Spinal cord (tissue), 9 donors: ENCODE measurements at regions not wholly inside any gene's neighbourhood (a gene's known extent, or its start where the extent isn't known, plus 50 kb on each side); places are given as distances from the start of the nearest gene placed in this dataset.

Experiments
- DNase-seq, 6 donors: peaks; one replicate each; pipeline versions ENCODE4 v3.0.0 to v3.0.0-alpha.2; 2013 to 2015; ENCODE audit warnings: low spot score in 6 of 6, low read depth in 4 of 6
- H3K27ac ChIP-seq: one replicate; pipeline ENCODE4 v1.5.1; 2013; ENCODE audit warnings: low read depth, low read length, control low read depth
- H3K27me3 ChIP-seq: one replicate; pipeline ENCODE4 v1.6.1; 2013; ENCODE audit warnings: low read length; ENCODE audit not compliant: control insufficient read depth, insufficient read depth
- H3K36me3 ChIP-seq: one replicate; pipeline ENCODE4 v1.6.1; 2013; ENCODE audit warnings: low read length; ENCODE audit not compliant: control insufficient read depth, insufficient read depth
- H3K4me1 ChIP-seq: one replicate; pipeline ENCODE4 v1.6.1; 2013; ENCODE audit warnings: low read length; ENCODE audit not compliant: control insufficient read depth, insufficient read depth
- H3K4me3 ChIP-seq: one replicate; pipeline ENCODE4 v1.5.1; 2013; ENCODE audit warnings: low read depth, low read length, control low read depth
- H3K9me3 ChIP-seq: one replicate; pipeline ENCODE4 v1.6.1; 2013; ENCODE audit warnings: low read length; ENCODE audit not compliant: control insufficient read depth, insufficient read depth
- WGBS: methylation state at CpG from one replicate; pipeline ENCODE4 v1.1.5; 2013; ENCODE audit warnings: missing lambda C conversion rate; ENCODE audit not compliant: insufficient coverage; 5-methylcytosine and 5-hydroxymethylcytosine counted together
- donor health status: healthy.

DNA sequence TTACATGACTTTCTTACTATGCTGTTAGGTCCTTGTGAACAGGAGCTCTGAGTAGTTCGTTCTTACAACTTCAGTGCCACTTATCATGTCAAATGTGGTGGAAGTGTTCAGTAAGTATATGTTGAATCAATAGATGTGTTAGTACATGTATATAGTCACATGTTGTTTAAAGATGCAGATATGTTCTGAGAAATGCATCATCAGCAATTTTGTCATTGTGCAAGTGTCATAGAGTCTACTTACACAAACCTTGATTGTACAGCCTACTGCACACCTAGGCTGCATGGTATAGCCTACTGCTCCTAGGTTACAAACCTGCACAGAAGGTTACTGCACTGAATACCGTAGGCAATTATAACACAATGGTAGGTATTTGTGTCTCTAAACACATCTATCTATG, 174.8 kb downstream of the GPR37 start:
- Histone ChIP-seq H3K27me3 (no peaks in the 10 kb centered on the region), H3K4me1 (no peaks in the 10 kb centered on the region), H3K9me3 (no peaks in the 10 kb centered on the region), H3K4me3 (no peak overlapping the region), H3K36me3 (no peaks in the 10 kb centered on the region), H3K27ac (no peak overlapping the region)
- WGBS = no CpG with 5 or more reads among the region's 2 CpGs
- DNase-seq = no peak

DNA sequence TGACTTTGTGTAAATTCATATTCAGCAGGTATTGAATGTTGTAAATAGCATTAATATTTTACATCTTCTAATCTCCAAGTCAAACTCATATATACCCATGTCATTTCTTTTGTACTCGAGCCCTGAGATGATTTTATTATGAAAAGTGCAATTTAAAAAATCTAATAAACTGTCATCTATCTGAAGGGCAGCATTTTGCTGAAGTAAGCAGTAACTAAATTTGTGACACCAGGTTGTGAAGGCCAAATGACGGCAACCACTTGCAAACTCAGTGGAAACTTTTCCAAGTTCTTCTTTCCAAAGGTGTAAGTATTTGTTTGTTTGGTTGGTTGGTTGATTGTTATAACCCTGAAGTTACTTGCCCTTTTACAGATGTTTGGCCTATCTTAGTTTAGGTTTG, 188.3 kb downstream of the GPR37 start:
- no peak for DNase-seq

DNA sequence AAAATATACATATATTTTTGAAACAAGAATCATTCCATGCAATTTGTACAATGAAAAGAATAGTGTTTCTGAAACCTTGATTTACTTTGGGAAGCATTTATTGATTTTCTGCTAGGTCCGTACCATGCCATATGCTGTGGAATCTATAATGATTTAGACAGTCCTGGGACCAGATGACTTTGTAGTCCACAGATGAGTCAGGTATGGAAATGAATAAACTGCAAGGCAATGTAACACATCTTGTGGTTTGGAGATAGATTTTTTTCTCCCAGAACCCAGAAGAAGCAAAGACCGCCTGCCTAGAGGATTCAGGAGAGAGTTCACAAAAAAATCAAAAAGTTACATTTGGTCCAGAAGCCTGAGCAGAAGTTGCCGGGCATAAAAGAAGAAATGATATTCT, 190.4 kb downstream of the GPR37 start:
- no peak for DNase-seq
- Histone ChIP-seq H3K9me3 (no peaks in the 10 kb centered on the region), H3K36me3 (no peaks in the 10 kb centered on the region), H3K4me1 (no peaks in the 10 kb centered on the region), H3K27ac (no peak overlapping the region), H3K27me3 (no peaks in the 10 kb centered on the region), H3K4me3 (no peak overlapping the region)
- WGBS = 93% methylated on average over 2 of the region's 3 CpGs

More for the DNA sequence above, 188.3 kb downstream of the GPR37 start:
- no peaks in the 10 kb centered on the region for H3K27me3 ChIP-seq
- 80% methylated on average over 1 of the region's 2 CpGs for WGBS
- no peak overlapping the region for H3K27ac ChIP-seq
- no peaks in the 10 kb centered on the region for H3K4me1 ChIP-seq
- H3K9me3 ChIP-seq = no peaks in the 10 kb centered on the region
- no peak overlapping the region for H3K4me3 ChIP-seq
- no peaks in the 10 kb centered on the region for H3K36me3 ChIP-seq

DNA sequence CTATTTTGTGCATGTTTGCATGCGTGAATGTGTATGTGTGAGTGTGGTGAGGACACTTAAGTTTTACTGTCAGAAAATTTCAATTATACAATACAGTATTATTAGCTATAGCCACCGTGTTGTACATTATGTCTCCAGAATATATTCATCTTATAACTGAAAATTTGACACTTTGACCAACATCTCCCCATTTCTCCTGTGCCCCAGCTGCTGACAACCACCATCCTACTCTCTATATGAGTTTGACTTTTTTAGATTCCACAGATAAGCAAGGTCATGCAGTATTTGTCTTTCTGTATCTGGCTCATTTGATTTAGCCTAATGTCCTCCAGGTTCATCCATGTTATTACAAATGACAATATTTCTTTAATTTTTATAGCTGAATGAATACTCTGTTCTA, 195.0 kb downstream of the GPR37 start:
- H3K4me3 ChIP-seq = no peak overlapping the region
- WGBS = 80% methylated on average over 1 of the region's 2 CpGs

DNA sequence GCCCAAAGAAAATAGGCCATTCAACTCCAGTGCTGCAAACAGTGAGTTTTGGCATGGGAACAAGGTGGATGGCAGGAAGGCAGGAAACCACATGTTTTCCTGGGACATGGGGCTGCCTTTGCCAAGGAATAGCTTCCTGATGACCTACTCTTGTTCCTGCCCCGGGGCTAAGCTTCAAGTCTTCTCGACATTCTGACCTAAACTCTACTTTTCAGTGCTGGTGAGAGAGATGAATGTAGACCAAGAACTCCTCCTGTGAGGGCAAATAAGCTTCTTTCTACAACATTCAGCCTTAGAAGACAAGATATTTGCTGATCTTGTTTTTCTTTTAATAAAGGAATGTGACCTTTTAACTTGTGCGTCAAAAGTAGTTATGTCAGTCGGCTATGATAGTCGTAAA, 199.0 kb downstream of the GPR37 start:
- Histone ChIP-seq H3K27me3 (no peaks in the 10 kb centered on the region), H3K36me3 (no peaks in the 10 kb centered on the region), H3K4me1 (no peaks in the 10 kb centered on the region), H3K4me3 (no peak overlapping the region), H3K9me3 (no peaks in the 10 kb centered on the region), H3K27ac (no peak overlapping the region)
- peak in 1 of 6 donors; percentile 20 for DNase-seq
- no CpG with 5 or more reads among the region's 5 CpGs for WGBS

More for the DNA sequence above, 195.0 kb downstream of the GPR37 start:
- Histone ChIP-seq H3K4me1 (no peaks in the 10 kb centered on the region), H3K36me3 (no peaks in the 10 kb centered on the region), H3K27ac (no peak overlapping the region), H3K27me3 (no peaks in the 10 kb centered on the region), H3K9me3 (no peaks in the 10 kb centered on the region)
- no peak for DNase-seq

DNA sequence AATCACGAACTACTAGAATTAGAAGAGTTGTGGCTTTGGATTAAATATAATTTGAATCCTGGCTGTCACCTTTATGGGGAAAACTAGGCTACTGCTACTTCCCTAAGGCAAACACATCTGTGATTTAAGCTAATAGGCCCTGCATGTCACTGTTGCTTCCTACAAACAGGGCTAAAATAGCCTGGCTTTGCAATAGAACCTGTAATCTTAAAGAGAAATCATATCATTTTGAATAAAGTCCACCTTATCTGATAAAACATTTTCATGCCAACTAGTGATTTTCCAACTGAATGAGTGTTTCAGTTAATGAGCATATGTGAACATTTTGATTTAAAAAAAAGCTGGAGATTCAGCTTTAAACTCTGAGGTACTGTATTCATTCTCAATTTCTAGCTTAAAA, 208.0 kb downstream of the GPR37 start:
- no peak overlapping the region for H3K4me3 ChIP-seq
- no peaks in the 10 kb centered on the region for H3K27me3 ChIP-seq
- H3K36me3 ChIP-seq = no peaks in the 10 kb centered on the region
- H3K9me3 ChIP-seq = no peaks in the 10 kb centered on the region
- DNase-seq = peak in 1 of 6 donors; percentile 16
- H3K4me1 ChIP-seq = no peaks in the 10 kb centered on the region
- H3K27ac ChIP-seq = no peak overlapping the region
- no CpG with 5 or more reads among the region's 1 CpG for WGBS

DNA sequence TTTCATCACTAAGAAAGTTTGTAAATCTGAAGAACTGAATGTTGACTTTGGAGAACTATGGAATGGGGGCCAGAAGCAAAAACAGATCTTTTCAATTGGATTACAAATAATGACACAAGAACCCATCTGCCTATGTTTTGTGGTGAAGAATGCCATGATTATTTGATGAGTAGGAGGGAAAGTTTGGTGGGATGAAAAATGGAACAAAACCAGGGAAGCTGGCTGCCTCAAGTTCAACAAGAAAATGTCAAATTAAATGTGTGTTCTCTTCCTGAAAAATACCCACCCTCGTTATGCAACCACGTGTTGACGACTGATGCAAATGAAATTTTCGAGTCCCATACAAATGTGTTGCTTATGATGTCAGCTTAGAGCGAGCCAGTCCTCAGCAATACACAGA, 208.5 kb downstream of the GPR37 start:
- H3K27ac ChIP-seq = no peak overlapping the region
- no peaks in the 10 kb centered on the region for H3K27me3 ChIP-seq
- peak in 1 of 6 donors; percentile 51 for DNase-seq
- no peaks in the 10 kb centered on the region for H3K36me3 ChIP-seq
- WGBS = no CpG with 5 or more reads among the region's 5 CpGs
- H3K4me3 ChIP-seq = no peak overlapping the region
- H3K9me3 ChIP-seq = no peaks in the 10 kb centered on the region
- H3K4me1 ChIP-seq = no peaks in the 10 kb centered on the region

DNA sequence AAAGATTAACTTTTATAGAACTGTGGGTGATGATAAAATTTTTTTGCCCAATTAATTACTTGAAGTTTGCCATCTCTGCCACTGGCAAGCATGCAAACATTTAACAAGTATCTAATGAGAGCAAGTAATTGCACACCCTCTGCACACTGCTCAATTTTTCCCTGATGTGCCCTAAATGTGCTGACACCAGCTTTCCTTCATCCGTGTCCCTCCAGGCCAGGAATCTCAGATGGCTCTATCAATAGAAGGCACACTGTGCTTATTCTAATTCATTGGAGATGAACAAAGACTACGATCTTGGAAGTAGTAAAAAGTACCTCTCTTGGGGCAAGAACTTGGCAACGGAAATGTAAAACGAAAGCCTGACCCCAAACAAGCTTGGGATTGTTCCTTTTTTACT, 212.1 kb downstream of the GPR37 start:
- Histone ChIP-seq H3K27me3 (no peaks in the 10 kb centered on the region), H3K4me3 (no peak overlapping the region), H3K36me3 (no peaks in the 10 kb centered on the region), H3K9me3 (no peaks in the 10 kb centered on the region), H3K4me1 (no peaks in the 10 kb centered on the region), H3K27ac (no peak overlapping the region)
- DNase-seq = peak in 2 of 6 donors; percentile 15 to 61
- no CpG with 5 or more reads among the region's 4 CpGs for WGBS

DNA sequence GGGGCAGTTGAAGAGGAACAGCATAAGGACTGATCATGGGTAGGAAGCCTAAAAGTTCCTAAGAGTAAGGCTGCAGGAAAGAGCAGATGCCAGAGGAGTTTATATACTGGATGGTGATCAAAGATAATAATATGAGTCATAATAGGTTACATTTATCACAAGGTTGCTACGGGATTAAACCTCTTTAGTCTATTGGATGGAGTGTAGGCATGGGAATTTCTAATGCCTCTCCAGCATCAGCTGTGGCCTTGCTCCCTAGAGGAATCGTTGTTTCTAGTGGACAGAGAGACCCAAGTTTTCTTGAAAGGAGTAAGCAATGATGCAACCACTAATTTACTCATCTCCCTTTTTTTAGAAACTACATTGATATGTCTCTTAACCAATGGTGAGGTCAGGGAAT, 213.4 kb downstream of the GPR37 start:
- Histone ChIP-seq H3K27ac (no peak overlapping the region), H3K27me3 (no peaks in the 10 kb centered on the region), H3K4me1 (no peaks in the 10 kb centered on the region), H3K9me3 (no peaks in the 10 kb centered on the region), H3K36me3 (no peaks in the 10 kb centered on the region), H3K4me3 (no peak overlapping the region)
- WGBS = no CpG with 5 or more reads among the region's 2 CpGs
- no peak for DNase-seq

DNA sequence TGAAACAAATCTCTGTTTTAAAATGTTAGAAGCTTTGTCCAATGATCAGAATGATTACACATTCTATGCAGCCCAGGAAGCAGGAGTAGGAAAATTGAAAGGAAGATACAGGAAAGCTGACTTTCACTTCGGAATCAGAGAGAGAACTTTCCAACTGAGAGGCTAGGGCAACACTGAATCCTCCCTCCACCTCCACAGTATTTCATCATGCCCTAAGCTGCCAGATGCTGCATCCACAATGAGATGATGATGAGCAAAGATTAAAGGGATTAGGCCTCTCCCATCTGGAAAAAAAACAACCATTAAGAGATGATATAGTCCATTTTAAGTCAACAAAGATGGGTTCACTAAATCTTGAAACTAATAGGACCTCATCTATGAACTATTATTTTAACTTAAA, 215.6 kb downstream of the GPR37 start:
- no peak overlapping the region for H3K4me3 ChIP-seq
- no peaks in the 10 kb centered on the region for H3K36me3 ChIP-seq
- H3K27me3 ChIP-seq = no peaks in the 10 kb centered on the region
- WGBS = no CpG with 5 or more reads among the region's 1 CpG
- no peaks in the 10 kb centered on the region for H3K4me1 ChIP-seq
- no peak overlapping the region for H3K27ac ChIP-seq
- no peaks in the 10 kb centered on the region for H3K9me3 ChIP-seq
- no peak for DNase-seq
